ENCODE measurements at regions not wholly inside any gene's neighbourhood (a gene's known extent, or its start where the extent isn't known, plus 50 kb on each side); places are given as distances from the start of the nearest gene placed in this dataset.
"Not testable (repeated sequence)": the region's sequence is repeated elsewhere in the genome, so short reads cannot be mapped to it uniquely, and the experiment has no call there.

DNA sequence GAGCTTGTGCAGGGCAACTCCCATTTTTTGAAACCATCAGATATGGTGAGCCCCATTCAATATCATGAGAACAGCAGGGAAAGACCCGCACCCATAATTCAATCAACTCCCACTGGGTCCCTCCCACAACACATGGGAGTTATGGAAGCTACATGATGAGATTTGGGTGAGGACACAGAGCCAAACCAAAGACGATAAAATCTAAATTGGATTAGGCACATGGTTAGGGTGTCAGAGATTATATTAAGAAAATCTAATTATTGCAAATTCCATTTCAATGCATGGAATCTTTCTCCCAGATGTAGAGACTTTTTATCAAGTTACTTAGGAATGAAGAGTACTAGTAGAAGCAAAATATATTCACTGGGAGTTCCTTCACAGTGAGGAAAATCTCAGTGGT is 324.9 kb downstream of the JRKL start:
- no peak for TF ChIP-seq CTCF (IDR thresholded peaks at IDR 0.05)
- no peak for DNase-seq (ENCODE audit: low spot score)
- no peak for ATAC-seq (ENCODE audit: low FRiP score)

DNA sequence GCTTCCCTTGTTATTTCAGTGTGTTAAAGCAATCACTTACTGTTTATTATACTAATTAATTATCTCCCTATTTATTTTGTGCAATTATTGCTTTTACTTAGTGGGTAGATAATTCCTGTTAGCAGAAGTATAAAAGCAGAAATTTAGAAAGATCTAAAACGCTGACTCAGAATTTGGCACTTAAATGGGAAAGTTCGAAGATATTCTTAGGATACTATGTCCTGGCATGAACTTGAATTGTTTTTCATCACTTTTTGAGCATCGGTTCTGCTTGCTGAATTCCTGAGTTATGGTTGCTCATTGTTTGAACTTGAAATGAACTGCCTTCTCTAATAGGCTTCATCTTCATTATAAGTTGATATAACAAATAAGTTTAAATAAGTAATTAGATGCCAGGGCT is 325.4 kb downstream of the JRKL start:
- no peak for TF ChIP-seq CTCF (IDR thresholded peaks at IDR 0.05)
- ATAC-seq (ENCODE audit: low FRiP score) (no peak), DNase-seq (ENCODE audit: low spot score) (no peak)

DNA sequence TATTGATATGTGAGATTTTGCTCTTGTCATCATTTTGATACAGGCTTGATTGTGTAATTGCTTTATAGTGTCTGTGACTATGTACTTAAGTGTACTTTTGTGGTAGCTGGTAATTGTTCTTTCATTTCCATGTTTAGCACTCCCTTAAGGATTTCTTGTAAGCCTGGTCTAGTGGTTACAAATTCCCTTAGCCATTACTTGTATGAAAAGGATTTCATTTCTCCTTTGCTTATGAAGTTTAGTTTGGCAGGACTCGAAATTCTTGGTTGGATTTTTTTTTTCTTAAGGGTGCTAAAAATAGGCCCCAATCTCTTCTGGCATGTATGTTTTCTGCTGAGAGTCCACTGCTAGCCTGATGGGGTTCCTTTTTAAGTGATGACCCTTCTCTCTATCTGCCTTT is 346.8 kb downstream of the JRKL start:
- TF ChIP-seq CTCF (IDR thresholded peaks at IDR 0.05), result no peak
- DNase-seq (ENCODE audit: low spot score), result no peak
- no peak for ATAC-seq (ENCODE audit: low FRiP score)

DNA sequence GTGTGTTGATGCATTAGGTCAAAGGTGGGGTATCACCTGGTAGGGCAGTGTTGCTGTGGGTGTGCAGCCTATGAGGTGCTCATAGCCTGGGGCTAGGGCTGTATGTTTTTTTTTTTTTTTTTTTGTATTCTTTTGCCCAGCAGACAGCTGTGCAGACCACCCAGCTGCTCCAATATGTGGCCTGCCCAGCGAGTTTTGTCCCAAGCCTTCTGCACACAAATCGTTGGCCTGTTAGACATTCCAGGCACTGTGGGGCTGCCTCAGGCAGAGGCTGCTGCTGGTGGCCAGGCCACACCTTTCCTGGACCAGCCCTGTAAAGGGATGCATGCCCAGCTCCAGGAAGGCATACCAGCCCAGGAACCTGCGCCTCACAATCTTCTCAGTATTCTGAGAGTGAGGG is 348.5 kb downstream of the JRKL start:
- TF ChIP-seq CTCF (IDR thresholded peaks at IDR 0.05), result no peak
- DNase-seq (ENCODE audit: low spot score), result no peak
- no peak for ATAC-seq (ENCODE audit: low FRiP score)

DNA sequence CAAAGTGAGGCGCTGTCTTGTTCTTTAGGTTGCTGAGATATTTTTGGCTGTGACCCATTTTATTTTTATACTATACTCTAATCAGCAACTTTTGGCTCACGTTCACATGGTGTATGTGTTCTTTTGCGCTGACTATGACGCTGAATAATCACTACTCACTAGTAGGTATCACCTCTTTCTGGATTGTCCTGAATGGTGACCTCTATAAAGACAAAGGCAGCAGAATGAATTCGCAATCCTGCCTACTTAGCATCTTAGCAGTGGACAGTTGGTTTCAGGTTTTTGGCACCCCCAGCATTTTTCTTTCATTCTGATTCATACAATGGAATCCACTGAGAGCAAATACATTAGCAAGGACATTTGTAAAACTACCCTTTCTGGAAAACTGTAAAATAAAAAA is 351.3 kb downstream of the JRKL start:
- no peak for TF ChIP-seq CTCF (IDR thresholded peaks at IDR 0.05)
- no peak for DNase-seq (ENCODE audit: low spot score)
- ATAC-seq (ENCODE audit: low FRiP score), result no peak

DNA sequence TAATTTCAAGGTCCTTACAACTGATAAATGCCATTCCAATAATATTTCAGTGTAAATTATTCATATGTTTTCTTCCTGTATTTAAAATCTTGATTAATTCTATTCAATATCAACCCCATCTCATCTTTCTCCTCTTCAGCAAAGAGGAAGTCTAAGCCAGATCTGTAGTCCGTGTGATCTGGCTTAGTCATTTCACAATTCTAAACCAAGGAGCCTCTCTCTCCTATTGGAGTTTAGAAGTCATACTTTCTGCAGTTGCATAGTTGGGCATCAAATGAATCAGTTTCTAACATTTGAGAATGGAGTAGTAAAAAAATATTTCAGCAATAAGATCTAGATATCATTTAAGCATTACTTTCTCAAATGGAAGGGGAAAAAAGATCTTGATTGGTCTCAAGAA is 354.9 kb downstream of the JRKL start:
- ATAC-seq (ENCODE audit: low FRiP score) (no peak), DNase-seq (ENCODE audit: low spot score) (no peak)
- no peak for TF ChIP-seq CTCF (IDR thresholded peaks at IDR 0.05)

- DNase-seq (ENCODE audit: low spot score), result no peak
- TF ChIP-seq CTCF (IDR thresholded peaks at IDR 0.05), result no peak
- peak; percentile 79 for ATAC-seq (ENCODE audit: low FRiP score)
Measured at GRCh38 chr11:96748639-96749370, 359.0 kb downstream of the JRKL start.

GRCh38 chr11:96751807-96752206 is 362.0 kb downstream of the JRKL start:
- DNase-seq (ENCODE audit: low spot score); ATAC-seq (ENCODE audit: low FRiP score): not testable (repeated sequence)
